Kidney (tissue), 13 donors: ENCODE measurements at regions not wholly inside any gene's neighbourhood (a gene's known extent, or its start where the extent isn't known, plus 50 kb on each side); places are given as distances from the start of the nearest gene placed in this dataset.

ENCODE experiments used
- DNase-seq, 5 donors: peaks; one replicate each; pipeline ENCODE4 v3.0.0-alpha.2; 2013 to 2020
- FAIRE-seq: peaks from 2 replicates; lab custom pipeline; 2012; peaks lifted over from hg19 to GRCh38; lab: Jason Lieb, UNC
- H3K27ac ChIP-seq, 2 donors: one replicate each; pipeline ENCODE4 v1.7.0; 2013; ENCODE audit warnings: low read depth in 2 of 2, low read length in 2 of 2, inconsistent platforms in 1 of 2
- H3K27me3 ChIP-seq: one replicate; pipeline ENCODE4 v1.7.1; 2013; ENCODE audit warnings: low read length, inconsistent platforms; ENCODE audit not compliant: control insufficient read depth, insufficient read depth
- H3K36me3 ChIP-seq, 3 donors: one replicate each; pipeline versions ENCODE4 v1.7.0 to v1.7.1; 2013; ENCODE audit warnings: low read length in 3 of 3, control low read depth in 1 of 3, inconsistent platforms in 1 of 3; ENCODE audit not compliant: insufficient read depth in 3 of 3, control insufficient read depth in 2 of 3
- H3K4me1 ChIP-seq, 3 donors: one replicate each; pipeline versions ENCODE4 v1.7.0 to v1.7.1; 2013; ENCODE audit warnings: low read length in 3 of 3, inconsistent platforms in 1 of 3, low read depth in 1 of 3; ENCODE audit not compliant: control insufficient read depth in 2 of 3, insufficient read depth in 2 of 3
- H3K4me3 ChIP-seq, 3 donors: one replicate each; pipeline versions ENCODE4 v1.7.0 to v1.8.1; 2013; ENCODE audit warnings: low read length in 3 of 3, control low read depth in 1 of 3, inconsistent platforms in 1 of 3
- H3K9ac ChIP-seq, 3 donors: one replicate each; pipeline versions ENCODE4 v1.7.0 to v1.7.1; 2013; ENCODE audit warnings: low read length in 3 of 3, control low read depth in 1 of 3, inconsistent platforms in 1 of 3
- H3K9me3 ChIP-seq, 3 donors: one replicate each; pipeline versions ENCODE4 v1.7.0 to v1.7.1; 2013; ENCODE audit warnings: low read length in 3 of 3, control low read depth in 1 of 3, inconsistent platforms in 1 of 3; ENCODE audit not compliant: control insufficient read depth in 2 of 3, insufficient read depth in 1 of 3
- intact Hi-C: fragments of 100-400 bp; cut with DNase I; formaldehyde crosslinking; loops from one replicate; pipeline ENCODE4 v1.11.1; 2022
- TF ChIP-seq, protein P1 (sequence below): IDR thresholded peaks from 3 replicates; pipeline ENCODE4 v1.5.1; 2012; ENCODE audit warnings: mild to moderate bottlenecking, moderate library complexity, borderline replicate concordance; ENCODE audit not compliant: insufficient read depth; ENCODE audit errors: extremely low read depth
- donor health status: control.
- donor health status: control.
- donor health status: control.
- donor health status: control.
- donor health status: control.
- donor health status: DM: yes; HTN: yes; CAD: no.
- donor health status: Normal renal cell carcinoma (clear cell type).

DNA sequence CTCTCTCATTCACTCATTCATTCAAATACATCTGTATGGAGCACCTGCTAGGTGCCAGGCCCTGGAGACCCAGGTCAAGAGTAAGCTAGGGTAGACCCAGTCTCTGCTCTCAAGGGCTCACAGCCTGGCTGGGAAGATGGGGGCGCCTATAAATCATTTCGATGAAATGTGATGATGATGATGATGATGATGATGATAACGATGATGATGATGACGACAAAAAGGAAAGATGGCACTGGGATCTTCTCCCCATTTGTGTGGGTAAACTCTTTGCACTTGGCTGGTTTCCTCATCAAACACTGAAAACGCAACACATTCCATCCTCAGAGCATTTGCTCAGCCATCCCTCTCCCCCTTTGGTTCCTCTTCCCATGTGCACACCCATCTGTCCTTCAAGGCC is 188.0 kb upstream of the CDYL start:
- H3K4me1 ChIP-seq = no peaks in the 10 kb centered on the region
- H3K27me3 ChIP-seq = no peaks in the 10 kb centered on the region
- no peaks in the 10 kb centered on the region for H3K36me3 ChIP-seq
- DNase-seq = no peak
- intact Hi-C loops = no loop called here
- TF ChIP-seq, protein P1, sequence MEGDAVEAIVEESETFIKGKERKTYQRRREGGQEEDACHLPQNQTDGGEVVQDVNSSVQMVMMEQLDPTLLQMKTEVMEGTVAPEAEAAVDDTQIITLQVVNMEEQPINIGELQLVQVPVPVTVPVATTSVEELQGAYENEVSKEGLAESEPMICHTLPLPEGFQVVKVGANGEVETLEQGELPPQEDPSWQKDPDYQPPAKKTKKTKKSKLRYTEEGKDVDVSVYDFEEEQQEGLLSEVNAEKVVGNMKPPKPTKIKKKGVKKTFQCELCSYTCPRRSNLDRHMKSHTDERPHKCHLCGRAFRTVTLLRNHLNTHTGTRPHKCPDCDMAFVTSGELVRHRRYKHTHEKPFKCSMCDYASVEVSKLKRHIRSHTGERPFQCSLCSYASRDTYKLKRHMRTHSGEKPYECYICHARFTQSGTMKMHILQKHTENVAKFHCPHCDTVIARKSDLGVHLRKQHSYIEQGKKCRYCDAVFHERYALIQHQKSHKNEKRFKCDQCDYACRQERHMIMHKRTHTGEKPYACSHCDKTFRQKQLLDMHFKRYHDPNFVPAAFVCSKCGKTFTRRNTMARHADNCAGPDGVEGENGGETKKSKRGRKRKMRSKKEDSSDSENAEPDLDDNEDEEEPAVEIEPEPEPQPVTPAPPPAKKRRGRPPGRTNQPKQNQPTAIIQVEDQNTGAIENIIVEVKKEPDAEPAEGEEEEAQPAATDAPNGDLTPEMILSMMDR = no peak
- H3K9ac ChIP-seq = no peak overlapping the region
- no peaks in the 10 kb centered on the region for H3K9me3 ChIP-seq
- FAIRE-seq = no peak
- H3K4me3 ChIP-seq = no peak overlapping the region
- H3K27ac ChIP-seq = no peak overlapping the region

DNA sequence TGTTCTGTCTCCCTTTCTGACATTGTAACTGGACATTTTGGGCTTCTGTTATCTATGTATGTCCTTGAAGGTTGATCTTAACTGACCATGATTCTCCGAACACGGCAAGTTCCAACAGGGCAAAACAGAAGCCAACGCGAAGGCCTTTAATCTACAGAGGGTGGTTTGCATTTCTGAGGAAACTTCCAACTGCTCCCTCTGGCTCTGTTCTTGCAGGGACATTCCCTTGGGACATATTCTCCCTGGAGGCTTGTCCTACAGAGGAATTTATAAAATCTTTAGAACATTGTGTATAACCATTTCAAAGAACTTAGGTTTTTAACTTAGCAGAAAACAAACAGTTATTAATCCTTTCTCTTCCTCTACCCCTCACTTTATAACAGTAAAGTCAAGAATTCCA is 189.0 kb upstream of the CDYL start:
- Histone ChIP-seq H3K4me3 (no peak overlapping the region), H3K27me3 (no peaks in the 10 kb centered on the region), H3K4me1 (no peaks in the 10 kb centered on the region), H3K36me3 (no peaks in the 10 kb centered on the region), H3K9ac (no peak overlapping the region), H3K9me3 (no peaks in the 10 kb centered on the region), H3K27ac (no peak overlapping the region)
- TF ChIP-seq, protein P1 = no peak
- DNase-seq = no peak
- no peak for FAIRE-seq
- intact Hi-C loops = no loop called here

DNA sequence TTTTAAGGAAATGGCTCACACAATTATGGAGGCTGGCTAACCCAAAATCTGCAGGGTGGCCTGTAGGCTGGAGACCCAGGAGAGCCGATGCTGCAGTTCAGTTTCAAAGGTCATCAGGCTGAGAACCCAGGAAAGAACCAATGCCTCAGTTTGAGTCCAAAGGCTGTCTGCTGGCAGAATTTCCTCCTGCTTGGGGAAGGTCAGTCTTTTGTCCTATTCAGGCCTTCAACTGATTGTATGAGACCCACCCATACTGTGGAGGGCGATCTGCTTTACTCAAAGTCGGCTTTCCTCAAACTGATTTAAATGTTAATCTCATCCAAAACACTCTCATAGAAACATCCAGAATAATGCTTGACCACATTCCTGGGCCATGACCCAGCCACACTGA is 189.7 kb upstream of the CDYL start:
- no peak overlapping the region for H3K4me3 ChIP-seq
- H3K27me3 ChIP-seq = no peaks in the 10 kb centered on the region
- H3K36me3 ChIP-seq = no peaks in the 10 kb centered on the region
- H3K9ac ChIP-seq = no peak overlapping the region
- FAIRE-seq (no peak), DNase-seq (no peak)
- no peaks in the 10 kb centered on the region for H3K9me3 ChIP-seq
- H3K4me1 ChIP-seq = no peaks in the 10 kb centered on the region
- TF ChIP-seq, protein P1 = no peak
- intact Hi-C loops = no loop called here
- H3K27ac ChIP-seq = no peak overlapping the region
